GM23338 (cell line): ENCODE measurements at regions not wholly inside any gene's neighbourhood (a gene's known extent, or its start where the extent isn't known, plus 50 kb on each side); places are given as distances from the start of the nearest gene placed in this dataset.

Experiments used
- ATAC-seq: fragments of 200-7000 bp; cut with Tn5 transposase; 3 replicates; pipeline ENCODE4 v1.9.1; 2020
- DNase-seq: peaks from one replicate; pipeline ENCODE4 v3.0.0-alpha.2; 2015; ENCODE audit warnings: low spot score
- H2AFZ ChIP-seq: fragments of 200-600 bp; sonication (generic); 2 replicates; pipeline ENCODE4 v1.8.0; 2016; ENCODE audit warnings: antibody characterized with exemption, mild to moderate bottlenecking, moderate library complexity
- H3F3A ChIP-seq: fragments of 200-600 bp; sonication (generic); replicated peaks from 2 replicates; pipeline ENCODE4 v1.8.0; 2017; ENCODE audit warnings: antibody characterized with exemption, mixed run types, low read depth
- H3K27ac ChIP-seq: fragments of 200-600 bp; sonication (generic); 2 replicates; pipeline ENCODE4 v1.6.1; 2016; ENCODE audit warnings: low read depth
- H3K27me3 ChIP-seq: fragments of 200-600 bp; sonication (generic); 2 replicates; pipeline ENCODE4 v1.8.0; 2016; ENCODE audit warnings: mild to moderate bottlenecking, mixed run types, moderate library complexity; ENCODE audit not compliant: insufficient read depth
- H3K36me3 ChIP-seq: fragments of 200-600 bp; sonication (generic); 2 replicates; pipeline ENCODE4 v1.8.0; 2016; ENCODE audit warnings: mild to moderate bottlenecking; ENCODE audit not compliant: insufficient read depth
- H3K4me1 ChIP-seq: fragments of 200-600 bp; sonication (generic); 2 replicates; pipeline ENCODE4 v1.8.0; 2016; ENCODE audit warnings: mild to moderate bottlenecking, moderate library complexity; ENCODE audit not compliant: insufficient read depth
- H3K4me2 ChIP-seq: fragments of 200-600 bp; sonication (generic); 2 replicates; pipeline ENCODE4 v1.7.1; 2017; ENCODE audit warnings: mixed run types
- H3K4me3 ChIP-seq: fragments of 200-600 bp; sonication (generic); 2 replicates; pipeline ENCODE4 v1.6.1; 2016; ENCODE audit warnings: mixed run types
- H3K79me2 ChIP-seq: fragments of 200-600 bp; sonication (generic); replicated peaks from 2 replicates; pipeline ENCODE4 v1.8.0; 2017; ENCODE audit warnings: mild to moderate bottlenecking; ENCODE audit not compliant: insufficient read depth
- H3K9me2 ChIP-seq: fragments of 200-600 bp; sonication (generic); 2 replicates; pipeline ENCODE4 v1.8.0; 2017; ENCODE audit not compliant: insufficient read depth
- H4K20me1 ChIP-seq: fragments of 200-600 bp; sonication (generic); replicated peaks from 2 replicates; pipeline ENCODE4 v1.8.0; 2017; ENCODE audit warnings: mild to moderate bottlenecking; ENCODE audit not compliant: insufficient read depth
- H3K27ac Mint-ChIP-seq: 2 replicates; pipeline ENCODE4 v1.8.0; 2020; ENCODE audit warnings: inconsistent platforms, mild to moderate bottlenecking, moderate library complexity, mixed read lengths
- H3K27me3 Mint-ChIP-seq: 3 replicates; pipeline ENCODE4 v1.8.0; 2022; ENCODE audit warnings: low read depth, mild to moderate bottlenecking, moderate library complexity, mixed read lengths, inconsistent platforms; ENCODE audit not compliant: insufficient read depth, poor library complexity
- H3K36me3 Mint-ChIP-seq: 3 replicates; pipeline ENCODE4 v1.8.0; 2021; ENCODE audit warnings: low read depth, mild to moderate bottlenecking, inconsistent platforms, moderate library complexity, mixed read lengths
- H3K4me1 Mint-ChIP-seq: 3 replicates; pipeline ENCODE4 v1.8.0; 2020; ENCODE audit warnings: mild to moderate bottlenecking, inconsistent platforms, mixed read lengths
- H3K4me3 Mint-ChIP-seq: 3 replicates; pipeline ENCODE4 v1.8.0; 2021; ENCODE audit warnings: moderate library complexity, mild to moderate bottlenecking, inconsistent platforms, mixed read lengths
- H3K9me3 Mint-ChIP-seq: 3 replicates; pipeline ENCODE4 v1.8.0; 2020; ENCODE audit warnings: moderate library complexity, mild to moderate bottlenecking, inconsistent platforms, mixed read lengths
- CREB1 ChIP-seq: fragments of 250-450 bp; sonication (Bioruptor Pico); IDR thresholded peaks from 2 replicates; pipeline ENCODE4 v1.5.0; 2020; ENCODE audit warnings: low read depth, mild to moderate bottlenecking, moderate library complexity
- EZH2phosphoT487 ChIP-seq: fragments of 200-600 bp; sonication (generic); IDR thresholded peaks from one replicate; pipeline ENCODE4 v1.8.1; 2018; ENCODE audit warnings: antibody characterized with exemption; ENCODE audit not compliant: unreplicated experiment
- JUNB ChIP-seq: IDR thresholded peaks from one replicate; pipeline ENCODE4 v1.6.1; 2016; ENCODE audit warnings: antibody characterized with exemption; ENCODE audit not compliant: unreplicated experiment
- NANOG ChIP-seq: IDR thresholded peaks from 2 replicates; pipeline ENCODE4 v1.6.1; 2016; ENCODE audit warnings: antibody characterized with exemption, borderline replicate concordance
- POLR2AphosphoS5 ChIP-seq: IDR thresholded peaks from 2 replicates; pipeline ENCODE4 v1.6.1; 2016; ENCODE audit warnings: antibody characterized with exemption, low read depth
- STAT1 ChIP-seq: IDR thresholded peaks from one replicate; pipeline ENCODE4 v1.6.1; 2016; ENCODE audit warnings: antibody characterized with exemption; ENCODE audit not compliant: unreplicated experiment
- ZNF114 ChIP-seq: fragments of 250-450 bp; sonication (Bioruptor Pico); IDR thresholded peaks from 2 replicates; pipeline ENCODE4 v1.5.0; 2020; ENCODE audit warnings: mild to moderate bottlenecking, moderate library complexity
- TF ChIP-seq, protein P1 (sequence below), 2 experiments: fragments of 200-600 bp in 1 of 2; sonication (generic) in 1 of 2; conservative IDR thresholded peaks; 2 replicates each; pipeline versions ENCODE4 v1.5.1 to v1.6.1; 2016 to 2017; ENCODE audit warnings: antibody characterized with exemption in 2 of 2, low read depth in 2 of 2, mild to moderate bottlenecking in 2 of 2, moderate library complexity in 1 of 2
- TF ChIP-seq, protein P2 (sequence below): fragments of 250-450 bp; sonication (Bioruptor Pico); IDR thresholded peaks from 2 replicates; pipeline ENCODE4 v1.5.0; 2020; ENCODE audit warnings: mild to moderate bottlenecking, moderate library complexity

DNA sequence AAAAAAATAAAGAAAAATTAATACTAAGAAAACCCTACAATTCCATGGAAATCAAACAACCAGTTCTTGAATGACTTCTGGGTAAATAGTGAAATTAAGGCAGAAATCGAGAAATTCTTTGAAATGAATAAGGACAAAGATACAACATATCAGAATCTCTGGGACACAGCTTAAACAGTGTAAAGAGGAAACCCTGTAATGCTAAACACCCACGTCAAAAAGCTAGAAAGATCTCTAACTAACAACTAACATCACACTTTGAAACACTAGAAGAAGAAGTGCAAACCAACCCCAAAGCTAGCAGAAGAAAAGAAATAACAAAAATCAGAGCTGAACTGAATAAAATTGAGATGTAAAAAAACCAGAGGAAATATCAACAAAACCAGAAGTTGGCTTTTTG is 114.6 kb upstream of the CD180 start (continued):
- TF ChIP-seq, protein P1, sequence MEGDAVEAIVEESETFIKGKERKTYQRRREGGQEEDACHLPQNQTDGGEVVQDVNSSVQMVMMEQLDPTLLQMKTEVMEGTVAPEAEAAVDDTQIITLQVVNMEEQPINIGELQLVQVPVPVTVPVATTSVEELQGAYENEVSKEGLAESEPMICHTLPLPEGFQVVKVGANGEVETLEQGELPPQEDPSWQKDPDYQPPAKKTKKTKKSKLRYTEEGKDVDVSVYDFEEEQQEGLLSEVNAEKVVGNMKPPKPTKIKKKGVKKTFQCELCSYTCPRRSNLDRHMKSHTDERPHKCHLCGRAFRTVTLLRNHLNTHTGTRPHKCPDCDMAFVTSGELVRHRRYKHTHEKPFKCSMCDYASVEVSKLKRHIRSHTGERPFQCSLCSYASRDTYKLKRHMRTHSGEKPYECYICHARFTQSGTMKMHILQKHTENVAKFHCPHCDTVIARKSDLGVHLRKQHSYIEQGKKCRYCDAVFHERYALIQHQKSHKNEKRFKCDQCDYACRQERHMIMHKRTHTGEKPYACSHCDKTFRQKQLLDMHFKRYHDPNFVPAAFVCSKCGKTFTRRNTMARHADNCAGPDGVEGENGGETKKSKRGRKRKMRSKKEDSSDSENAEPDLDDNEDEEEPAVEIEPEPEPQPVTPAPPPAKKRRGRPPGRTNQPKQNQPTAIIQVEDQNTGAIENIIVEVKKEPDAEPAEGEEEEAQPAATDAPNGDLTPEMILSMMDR (conservative IDR thresholded peaks at IDR 0.05; ENCODE audit: low read depth in 2 of 2), result no peak
- TF ChIP-seq JUNB (no peak), STAT1 (no peak), POLR2AphosphoS5 (no peak), NANOG (no peak), CREB1 (CRISPR knock-in tag) (no peak), ZNF114 (CRISPR knock-in tag) (no peak), EZH2phosphoT487 (no peak)

DNA sequence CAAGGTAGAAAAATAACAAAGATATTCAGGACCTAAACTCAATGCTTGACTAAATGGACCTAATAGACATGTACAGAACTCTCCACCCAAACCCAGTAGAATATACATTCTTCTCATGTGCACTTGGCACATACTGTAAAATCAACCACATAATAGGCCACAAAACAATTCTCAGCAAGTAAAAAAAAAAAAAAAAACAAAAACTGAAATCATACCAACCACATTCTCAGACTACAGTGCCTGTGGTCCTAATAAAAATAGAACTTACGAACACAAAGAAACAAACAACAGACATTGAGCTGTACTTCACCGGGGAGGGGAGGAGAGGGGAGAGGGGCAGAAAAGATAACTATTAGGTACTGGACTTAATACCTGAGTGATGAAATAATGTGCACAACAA is 114.1 kb upstream of the CD180 start:
- H4K20me1 ChIP-seq, result no peaks in the 10 kb centered on the region
- H3K4me3 Mint-ChIP-seq, result no peak overlapping the region
- no peaks in the 10 kb centered on the region for H3K4me1 ChIP-seq
- no peaks in the 10 kb centered on the region for H3K36me3 ChIP-seq
- no peaks in the 10 kb centered on the region for H3K79me2 ChIP-seq
- no peak overlapping the region for H2AFZ ChIP-seq
- H3K9me3 Mint-ChIP-seq, result no peaks in the 10 kb centered on the region
- ATAC-seq, result no peak
- H3F3A ChIP-seq, result no peaks in the 10 kb centered on the region
- no peak for DNase-seq
- H3K36me3 Mint-ChIP-seq, result no peaks in the 10 kb centered on the region
- no peaks in the 10 kb centered on the region for H3K4me1 Mint-ChIP-seq
- peaks cover 9% of the 10 kb centered on the region; the same call in 1 of the 2 replicates for H3K9me2 ChIP-seq
- no peaks in the 10 kb centered on the region for H3K27me3 ChIP-seq
- H3K27ac Mint-ChIP-seq, result no peak overlapping the region
- H3K27me3 Mint-ChIP-seq, result no peaks in the 10 kb centered on the region
- TF ChIP-seq, protein P2, sequence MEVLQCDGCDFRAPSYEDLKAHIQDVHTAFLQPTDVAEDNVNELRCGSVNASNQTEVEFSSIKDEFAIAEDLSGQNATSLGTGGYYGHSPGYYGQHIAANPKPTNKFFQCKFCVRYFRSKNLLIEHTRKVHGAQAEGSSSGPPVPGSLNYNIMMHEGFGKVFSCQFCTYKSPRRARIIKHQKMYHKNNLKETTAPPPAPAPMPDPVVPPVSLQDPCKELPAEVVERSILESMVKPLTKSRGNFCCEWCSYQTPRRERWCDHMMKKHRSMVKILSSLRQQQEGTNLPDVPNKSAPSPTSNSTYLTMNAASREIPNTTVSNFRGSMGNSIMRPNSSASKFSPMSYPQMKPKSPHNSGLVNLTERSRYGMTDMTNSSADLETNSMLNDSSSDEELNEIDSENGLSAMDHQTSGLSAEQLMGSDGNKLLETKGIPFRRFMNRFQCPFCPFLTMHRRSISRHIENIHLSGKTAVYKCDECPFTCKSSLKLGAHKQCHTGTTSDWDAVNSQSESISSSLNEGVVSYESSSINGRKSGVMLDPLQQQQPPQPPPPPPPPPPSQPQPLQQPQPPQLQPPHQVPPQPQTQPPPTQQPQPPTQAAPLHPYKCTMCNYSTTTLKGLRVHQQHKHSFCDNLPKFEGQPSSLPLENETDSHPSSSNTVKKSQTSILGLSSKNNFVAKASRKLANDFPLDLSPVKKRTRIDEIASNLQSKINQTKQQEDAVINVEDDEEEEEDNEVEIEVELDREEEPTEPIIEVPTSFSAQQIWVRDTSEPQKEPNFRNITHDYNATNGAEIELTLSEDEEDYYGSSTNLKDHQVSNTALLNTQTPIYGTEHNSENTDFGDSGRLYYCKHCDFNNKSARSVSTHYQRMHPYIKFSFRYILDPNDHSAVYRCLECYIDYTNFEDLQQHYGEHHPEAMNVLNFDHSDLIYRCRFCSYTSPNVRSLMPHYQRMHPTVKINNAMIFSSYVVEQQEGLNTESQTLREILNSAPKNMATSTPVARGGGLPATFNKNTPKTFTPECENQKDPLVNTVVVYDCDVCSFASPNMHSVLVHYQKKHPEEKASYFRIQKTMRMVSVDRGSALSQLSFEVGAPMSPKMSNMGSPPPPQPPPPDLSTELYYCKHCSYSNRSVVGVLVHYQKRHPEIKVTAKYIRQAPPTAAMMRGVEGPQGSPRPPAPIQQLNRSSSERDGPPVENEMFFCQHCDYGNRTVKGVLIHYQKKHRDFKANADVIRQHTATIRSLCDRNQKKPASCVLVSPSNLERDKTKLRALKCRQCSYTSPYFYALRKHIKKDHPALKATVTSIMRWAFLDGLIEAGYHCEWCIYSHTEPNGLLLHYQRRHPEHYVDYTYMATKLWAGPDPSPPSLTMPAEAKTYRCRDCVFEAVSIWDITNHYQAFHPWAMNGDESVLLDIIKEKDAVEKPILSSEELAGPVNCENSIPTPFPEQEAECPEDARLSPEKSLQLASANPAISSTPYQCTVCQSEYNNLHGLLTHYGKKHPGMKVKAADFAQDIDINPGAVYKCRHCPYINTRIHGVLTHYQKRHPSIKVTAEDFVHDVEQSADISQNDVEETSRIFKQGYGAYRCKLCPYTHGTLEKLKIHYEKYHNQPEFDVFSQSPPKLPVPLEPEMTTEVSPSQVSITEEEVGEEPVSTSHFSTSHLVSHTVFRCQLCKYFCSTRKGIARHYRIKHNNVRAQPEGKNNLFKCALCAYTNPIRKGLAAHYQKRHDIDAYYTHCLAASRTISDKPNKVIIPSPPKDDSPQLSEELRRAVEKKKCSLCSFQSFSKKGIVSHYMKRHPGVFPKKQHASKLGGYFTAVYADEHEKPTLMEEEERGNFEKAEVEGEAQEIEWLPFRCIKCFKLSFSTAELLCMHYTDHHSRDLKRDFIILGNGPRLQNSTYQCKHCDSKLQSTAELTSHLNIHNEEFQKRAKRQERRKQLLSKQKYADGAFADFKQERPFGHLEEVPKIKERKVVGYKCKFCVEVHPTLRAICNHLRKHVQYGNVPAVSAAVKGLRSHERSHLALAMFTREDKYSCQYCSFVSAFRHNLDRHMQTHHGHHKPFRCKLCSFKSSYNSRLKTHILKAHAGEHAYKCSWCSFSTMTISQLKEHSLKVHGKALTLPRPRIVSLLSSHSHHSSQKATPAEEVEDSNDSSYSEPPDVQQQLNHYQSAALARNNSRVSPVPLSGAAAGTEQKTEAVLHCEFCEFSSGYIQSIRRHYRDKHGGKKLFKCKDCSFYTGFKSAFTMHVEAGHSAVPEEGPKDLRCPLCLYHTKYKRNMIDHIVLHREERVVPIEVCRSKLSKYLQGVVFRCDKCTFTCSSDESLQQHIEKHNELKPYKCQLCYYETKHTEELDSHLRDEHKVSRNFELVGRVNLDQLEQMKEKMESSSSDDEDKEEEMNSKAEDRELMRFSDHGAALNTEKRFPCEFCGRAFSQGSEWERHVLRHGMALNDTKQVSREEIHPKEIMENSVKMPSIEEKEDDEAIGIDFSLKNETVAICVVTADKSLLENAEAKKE (CRISPR knock-in tag), result no peak
- no peak overlapping the region for H3K27ac ChIP-seq
- no peak overlapping the region for H3K4me3 ChIP-seq
- H3K4me2 ChIP-seq, result no peak overlapping the region
